Activated CD4-positive, alpha-beta memory T cell treated with anti-CD3 and anti-CD28 coated beads for 36 hours (primary cell): ENCODE measurements at regions not wholly inside any gene's neighbourhood (a gene's known extent, or its start where the extent isn't known, plus 50 kb on each side); places are given as distances from the start of the nearest gene placed in this dataset.

ENCODE experiments used
- CTCF ChIA-PET: fragments of 350-600 bp; sonication (Branson Sonifier 250); formaldehyde crosslinking; loops from one replicate; lab custom pipeline; 2021; ENCODE audit warnings: antibody characterized with exemption, inconsistent platforms; lab: Charles Lee
- POLR2A ChIA-PET: fragments of 350-600 bp; sonication (Branson Sonifier 250); formaldehyde crosslinking; loops from one replicate; lab custom pipeline; 2021; ENCODE audit warnings: antibody characterized with exemption; lab: Charles Lee
- DNase-seq: peaks from one replicate; pipeline ENCODE4 v3.0.0-alpha.2; 2020
- H3K27ac Mint-ChIP-seq: one replicate; pipeline ENCODE4 v1.8.0; 2021; ENCODE audit warnings: mixed read lengths
- H3K27me3 Mint-ChIP-seq: one replicate; pipeline ENCODE4 v1.8.0; 2021; ENCODE audit warnings: mixed read lengths
- H3K36me3 Mint-ChIP-seq: one replicate; pipeline ENCODE4 v1.8.0; 2021; ENCODE audit warnings: mixed read lengths
- H3K4me1 Mint-ChIP-seq: one replicate; pipeline ENCODE4 v1.8.0; 2021; ENCODE audit warnings: low read depth, mixed read lengths
- H3K4me3 Mint-ChIP-seq: one replicate; pipeline ENCODE4 v1.8.0; 2021; ENCODE audit warnings: mild to moderate bottlenecking, mixed read lengths
- H3K9me3 Mint-ChIP-seq: one replicate; pipeline ENCODE4 v1.8.0; 2021; ENCODE audit warnings: mixed read lengths
- intact Hi-C: fragments of 100-400 bp; cut with micrococcal nuclease; formaldehyde crosslinking; loops from one replicate; pipeline ENCODE4 v1.15.1; 2023

GRCh38 chr2:52732849-52733395 lies 1034.7 kb upstream of the CHAC2 start:
- Mint-ChIP-seq H3K27me3 (no peaks in the 10 kb centered on the region), H3K4me1 (no peaks in the 10 kb centered on the region), H3K36me3 (no peaks in the 10 kb centered on the region), H3K27ac (no peak overlapping the region), H3K9me3 (peaks cover 11% of the 10 kb centered on the region), H3K4me3 (no peak overlapping the region)
- ChIA-PET CTCF (no interaction called here), POLR2A (no interaction called here)
- intact Hi-C loops, result no loop called here
- DNase-seq, result no peak

- no peak for DNase-seq
- CTCF ChIA-PET, result no interaction called here
- POLR2A ChIA-PET, result no interaction called here
- Mint-ChIP-seq H3K36me3 (no peaks in the 10 kb centered on the region), H3K27ac (no peak overlapping the region), H3K27me3 (no peaks in the 10 kb centered on the region), H3K9me3 (peaks cover 16% of the 10 kb centered on the region), H3K4me1 (no peaks in the 10 kb centered on the region), H3K4me3 (no peak overlapping the region)
- intact Hi-C loops, result no loop called here
Observed at GRCh38 chr2:52724585-52724984, 1043.0 kb upstream of the CHAC2 start.

DNA sequence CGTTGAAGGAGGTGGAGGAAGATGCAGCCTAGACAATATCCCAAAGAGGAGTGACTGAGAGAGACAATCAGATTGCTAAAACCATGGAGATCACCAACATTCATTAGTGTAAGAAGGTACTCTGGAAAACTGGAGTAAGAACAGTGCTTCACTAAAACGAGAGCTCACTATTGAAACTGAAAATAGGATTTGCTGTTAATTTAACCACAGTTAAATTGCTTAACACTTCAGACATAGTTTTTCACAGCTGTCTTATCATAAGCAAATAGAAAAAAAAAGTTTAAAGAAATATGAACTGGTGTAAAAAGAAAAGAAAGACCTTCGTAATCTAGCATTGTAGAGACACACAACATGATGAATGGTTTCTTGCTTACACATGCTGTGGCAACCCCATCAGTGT lies 1049.8 kb upstream of the CHAC2 start:
- H3K9me3 Mint-ChIP-seq, result peaks cover 4% of the 10 kb centered on the region
- H3K4me3 Mint-ChIP-seq, result no peak overlapping the region
- DNase-seq, result no peak
- H3K36me3 Mint-ChIP-seq, result no peaks in the 10 kb centered on the region
- no peaks in the 10 kb centered on the region for H3K27me3 Mint-ChIP-seq
- intact Hi-C loops, result no loop called here
- no peak overlapping the region for H3K27ac Mint-ChIP-seq
- CTCF ChIA-PET, result no interaction called here
- POLR2A ChIA-PET, result no interaction called here
- H3K4me1 Mint-ChIP-seq, result no peaks in the 10 kb centered on the region

- no peaks in the 10 kb centered on the region for H3K27me3 Mint-ChIP-seq
- H3K36me3 Mint-ChIP-seq, result no peaks in the 10 kb centered on the region
- intact Hi-C loops, result no loop called here
- peaks cover 4% of the 10 kb centered on the region for H3K9me3 Mint-ChIP-seq
- no peaks in the 10 kb centered on the region for H3K4me1 Mint-ChIP-seq
- ChIA-PET CTCF (no interaction called here), POLR2A (no interaction called here)
- H3K4me3 Mint-ChIP-seq, result no peak overlapping the region
- no peak overlapping the region for H3K27ac Mint-ChIP-seq
- DNase-seq, result no peak
Observed at GRCh38 chr2:52710810-52711618, 1056.6 kb upstream of the CHAC2 start.

DNA sequence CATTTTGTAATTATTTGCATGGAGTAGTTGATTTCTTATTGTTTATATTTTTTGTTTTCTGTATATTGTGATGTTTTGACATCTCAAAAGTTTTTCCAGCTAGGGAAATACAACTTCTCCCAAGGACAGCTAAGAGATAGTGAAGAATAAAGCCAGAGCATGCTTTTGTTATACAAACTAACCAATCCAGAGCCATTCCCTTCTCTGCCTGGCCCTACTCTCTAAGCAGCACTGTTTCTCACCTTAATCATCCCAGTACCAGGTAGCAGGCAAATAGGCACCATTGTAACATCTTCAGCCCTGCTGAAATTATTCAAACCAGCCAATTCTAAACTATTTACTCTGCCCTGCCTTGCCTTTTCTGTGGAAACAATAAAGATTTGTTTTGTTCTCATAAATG lies 1063.4 kb upstream of the CHAC2 start:
- no peaks in the 10 kb centered on the region for H3K4me1 Mint-ChIP-seq
- H3K36me3 Mint-ChIP-seq, result no peaks in the 10 kb centered on the region

DNA sequence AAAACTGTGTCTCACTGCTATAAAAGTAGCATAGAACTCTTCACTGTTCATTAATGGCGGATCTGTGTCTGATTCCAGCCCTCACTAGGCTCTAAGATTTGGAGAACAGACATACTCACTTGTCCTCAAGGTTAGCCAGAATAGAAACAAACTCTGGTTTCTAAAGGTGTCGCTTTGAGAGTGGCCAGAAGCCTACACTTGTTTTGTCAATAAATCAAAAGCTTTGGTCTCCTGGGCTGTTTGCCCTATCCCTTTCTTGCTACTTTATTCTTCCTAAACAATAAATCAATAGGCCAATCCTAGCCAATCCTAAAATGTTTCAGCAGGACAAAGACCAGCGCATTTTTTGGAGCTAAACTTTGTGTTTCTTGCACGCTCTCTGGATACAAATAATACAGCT lies 1064.6 kb upstream of the CHAC2 start:
- POLR2A ChIA-PET, result no interaction called here
- CTCF ChIA-PET, result no interaction called here
- Mint-ChIP-seq H3K9me3 (peaks cover 4% of the 10 kb centered on the region), H3K36me3 (no peaks in the 10 kb centered on the region), H3K4me1 (no peaks in the 10 kb centered on the region), H3K27me3 (no peaks in the 10 kb centered on the region), H3K4me3 (no peak overlapping the region), H3K27ac (no peak overlapping the region)
- DNase-seq, result no peak
- intact Hi-C loops, result no loop called here

More for the DNA sequence above, 1063.4 kb upstream of the CHAC2 start:
- no peak for DNase-seq
- ChIA-PET POLR2A (no interaction called here), CTCF (no interaction called here)
- intact Hi-C loops, result no loop called here
- no peak overlapping the region for H3K4me3 Mint-ChIP-seq
- peaks cover 4% of the 10 kb centered on the region for H3K9me3 Mint-ChIP-seq
- no peaks in the 10 kb centered on the region for H3K27me3 Mint-ChIP-seq
- H3K27ac Mint-ChIP-seq, result no peak overlapping the region

DNA sequence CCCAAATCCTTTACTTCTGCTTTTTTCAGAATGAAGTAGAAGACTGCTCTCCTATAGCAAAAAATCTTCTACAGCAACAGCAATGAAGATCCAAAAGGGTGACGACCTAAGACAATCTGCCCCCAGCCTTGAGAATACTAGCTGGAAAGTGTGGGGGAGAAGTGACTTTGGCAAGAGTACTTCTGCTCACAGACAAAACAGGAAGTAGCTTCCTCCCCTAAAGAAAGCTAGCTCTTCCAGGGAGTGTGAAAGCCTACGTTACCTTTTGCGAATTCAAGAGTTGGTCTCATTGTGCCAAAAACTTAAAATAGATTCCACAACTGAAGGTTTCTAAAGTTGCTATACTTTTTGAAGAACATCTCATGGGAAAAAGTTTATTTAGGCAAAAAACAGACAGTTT lies 1069.2 kb upstream of the CHAC2 start:
- no peaks in the 10 kb centered on the region for H3K36me3 Mint-ChIP-seq
- ChIA-PET CTCF (no interaction called here), POLR2A (no interaction called here)
- no peaks in the 10 kb centered on the region for H3K9me3 Mint-ChIP-seq
- intact Hi-C loops, result no loop called here
- no peak for DNase-seq
- H3K27me3 Mint-ChIP-seq, result no peaks in the 10 kb centered on the region
- H3K27ac Mint-ChIP-seq, result no peak overlapping the region
- no peaks in the 10 kb centered on the region for H3K4me1 Mint-ChIP-seq
- no peak overlapping the region for H3K4me3 Mint-ChIP-seq

DNA sequence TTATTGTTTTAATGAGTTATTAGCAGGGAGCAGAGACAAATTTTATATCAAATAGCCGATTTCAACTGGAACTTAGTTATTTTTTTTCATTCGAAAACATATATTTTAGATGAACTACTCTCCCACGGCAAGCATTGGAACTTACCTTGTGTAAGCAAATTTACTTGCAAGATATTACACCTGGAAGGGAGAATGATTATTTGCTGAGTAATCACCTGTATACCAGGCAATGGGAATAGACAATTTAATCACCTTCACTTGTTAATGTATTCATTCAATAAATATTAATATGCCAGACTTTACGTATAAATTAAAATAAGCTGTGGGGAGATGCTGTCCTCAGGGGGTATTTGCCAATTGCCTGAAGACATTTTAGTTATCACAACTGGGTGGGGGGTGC lies 1069.9 kb upstream of the CHAC2 start:
- Mint-ChIP-seq H3K27me3 (no peaks in the 10 kb centered on the region), H3K9me3 (no peaks in the 10 kb centered on the region), H3K27ac (no peak overlapping the region), H3K4me1 (no peaks in the 10 kb centered on the region), H3K4me3 (no peak overlapping the region), H3K36me3 (no peaks in the 10 kb centered on the region)
- ChIA-PET POLR2A (no interaction called here), CTCF (no interaction called here)
- intact Hi-C loops, result no loop called here
- no peak for DNase-seq

DNA sequence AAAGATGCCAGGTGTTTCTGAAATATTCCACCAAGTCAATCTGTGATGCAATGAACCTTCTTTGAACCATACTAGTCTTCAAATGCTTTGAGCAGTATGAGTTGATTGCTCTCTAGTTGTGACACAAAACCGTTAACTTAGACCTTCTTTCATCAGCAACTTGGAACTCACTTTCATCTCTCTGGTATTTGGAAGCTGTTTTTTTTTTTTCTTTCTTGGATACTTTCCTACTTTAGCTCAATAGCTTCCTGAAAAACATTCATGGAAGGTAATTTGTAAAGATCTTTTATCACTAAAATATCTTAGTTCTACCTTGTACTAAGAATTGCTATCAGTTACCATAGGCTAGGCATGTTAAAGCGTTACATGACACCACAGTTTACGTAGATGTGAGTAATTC lies 1071.9 kb upstream of the CHAC2 start:
- no peaks in the 10 kb centered on the region for H3K27me3 Mint-ChIP-seq
- H3K27ac Mint-ChIP-seq, result no peak overlapping the region
- peaks cover 2% of the 10 kb centered on the region for H3K9me3 Mint-ChIP-seq
- no peak for DNase-seq
- no peaks in the 10 kb centered on the region for H3K36me3 Mint-ChIP-seq
- intact Hi-C loops, result no loop called here
- ChIA-PET POLR2A (no interaction called here), CTCF (no interaction called here)
- H3K4me1 Mint-ChIP-seq, result no peaks in the 10 kb centered on the region
- no peak overlapping the region for H3K4me3 Mint-ChIP-seq

DNA sequence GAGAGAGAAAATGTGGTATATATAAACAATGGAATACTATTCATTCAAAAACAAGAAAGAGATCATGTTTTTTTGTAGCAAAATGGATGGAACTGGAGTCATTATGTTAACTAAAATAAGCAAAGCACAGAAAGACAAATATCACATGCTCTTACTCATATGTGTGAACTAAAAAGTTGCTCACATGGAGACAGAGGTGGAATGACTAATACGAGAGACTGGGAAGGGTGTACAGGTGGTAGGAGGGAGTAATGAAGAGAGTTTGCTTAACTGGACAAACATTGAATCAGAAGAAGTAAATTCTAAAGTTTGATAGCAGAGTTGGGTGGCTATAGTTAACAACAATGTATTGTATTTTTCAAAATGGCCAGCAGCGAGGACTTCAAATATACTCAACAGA lies 1080.7 kb upstream of the CHAC2 start:
- Mint-ChIP-seq H3K27ac (no peak overlapping the region), H3K4me3 (no peak overlapping the region), H3K4me1 (no peaks in the 10 kb centered on the region), H3K27me3 (no peaks in the 10 kb centered on the region), H3K36me3 (no peaks in the 10 kb centered on the region), H3K9me3 (peaks cover 14% of the 10 kb centered on the region)
- no peak for DNase-seq
- CTCF ChIA-PET, result no interaction called here
- POLR2A ChIA-PET, result no interaction called here
- intact Hi-C loops, result no loop called here

- Mint-ChIP-seq H3K36me3 (no peaks in the 10 kb centered on the region), H3K27ac (no peak overlapping the region), H3K9me3 (peaks cover 3% of the 10 kb centered on the region), H3K4me3 (no peak overlapping the region), H3K4me1 (no peaks in the 10 kb centered on the region), H3K27me3 (no peaks in the 10 kb centered on the region)
- DNase-seq, result no peak
- POLR2A ChIA-PET, result no interaction called here
- intact Hi-C loops, result no loop called here
- CTCF ChIA-PET, result no interaction called here
Observed at GRCh38 chr2:52676056-52676455, 1091.5 kb upstream of the CHAC2 start.

GRCh38 chr2:52668724-52669123 lies 1098.9 kb upstream of the CHAC2 start:
- no peaks in the 10 kb centered on the region for H3K27me3 Mint-ChIP-seq
- intact Hi-C loops, result no loop called here
- DNase-seq, result no peak
- H3K4me1 Mint-ChIP-seq, result no peaks in the 10 kb centered on the region
- POLR2A ChIA-PET, result no interaction called here
- H3K36me3 Mint-ChIP-seq, result no peaks in the 10 kb centered on the region
- no peak overlapping the region for H3K4me3 Mint-ChIP-seq
- no peak overlapping the region for H3K27ac Mint-ChIP-seq
- CTCF ChIA-PET, result no interaction called here
- peaks cover 17% of the 10 kb centered on the region for H3K9me3 Mint-ChIP-seq

GRCh38 chr2:52659546-52659945 lies 1108.1 kb upstream of the CHAC2 start:
- Mint-ChIP-seq H3K9me3 (peaks cover 2% of the 10 kb centered on the region), H3K4me1 (no peaks in the 10 kb centered on the region), H3K4me3 (no peak overlapping the region), H3K27me3 (no peaks in the 10 kb centered on the region), H3K36me3 (no peaks in the 10 kb centered on the region), H3K27ac (no peak overlapping the region)
- ChIA-PET CTCF (no interaction called here), POLR2A (no interaction called here)
- DNase-seq, result no peak
- intact Hi-C loops, result no loop called here
